Right cardiac atrium (tissue), 5 donors: ENCODE measurements at regions not wholly inside any gene's neighbourhood (a gene's known extent, or its start where the extent isn't known, plus 50 kb on each side); places are given as distances from the start of the nearest gene placed in this dataset.
"Not testable (repeated sequence)": the region's sequence is repeated elsewhere in the genome, so short reads cannot be mapped to it uniquely, and the experiment has no call there.

ENCODE experiments used
- ATAC-seq, 2 donors: fragments of 200-7000 bp; cut with Tn5 transposase; one replicate each; pipeline versions ENCODE4 v1.8.0 to v1.9.1; 2020; ENCODE audit warnings: moderate library complexity in 2 of 2, mild to moderate bottlenecking in 1 of 2
- DNase-seq, 3 donors: peaks; one replicate each; pipeline ENCODE4 v3.0.0-alpha.2; 2020
- H3K27ac ChIP-seq: one replicate; pipeline ENCODE4 v1.5.1; 2013; ENCODE audit warnings: mild to moderate bottlenecking, low read length, control low read depth, moderate library complexity
- H3K27me3 ChIP-seq: one replicate; pipeline ENCODE4 v1.6.1; 2013; ENCODE audit not compliant: control insufficient read depth, insufficient read depth
- H3K4me1 ChIP-seq: one replicate; pipeline ENCODE4 v1.6.1; 2013; ENCODE audit warnings: low read length; ENCODE audit not compliant: control insufficient read depth, insufficient read depth
- H3K4me3 ChIP-seq: one replicate; pipeline ENCODE4 v1.5.1; 2013; ENCODE audit warnings: low read length, control low read depth
- H3K9me3 ChIP-seq: one replicate; pipeline ENCODE4 v1.6.1; 2013; ENCODE audit warnings: low read length; ENCODE audit not compliant: control insufficient read depth
- WGBS: extraction: QIAGEN DNeasy Blood & Tissue Kit; methylation state at CpG from one replicate; pipeline ENCODE4 v1.1.7; 2013; 5-methylcytosine and 5-hydroxymethylcytosine counted together
- intact Hi-C, 4 donors: fragments of 100-400 bp; cut with DNase I; formaldehyde crosslinking; loops; one replicate each; pipeline versions ENCODE4 v1.11.0 to v1.14.0; 2022 to 2023
- donor health status: healthy with polysubstance abuse.
- donor health status: DM: no; HTN: yes; CAD: no.
- donor health status: DM: no; HTN: no; CAD: no.
- donor health status: DM: no; HTN: yes; CAD: no; lungs with severe emphysema.
- donor health status: DM: yes; HTN: yes; CAD: no.

DNA sequence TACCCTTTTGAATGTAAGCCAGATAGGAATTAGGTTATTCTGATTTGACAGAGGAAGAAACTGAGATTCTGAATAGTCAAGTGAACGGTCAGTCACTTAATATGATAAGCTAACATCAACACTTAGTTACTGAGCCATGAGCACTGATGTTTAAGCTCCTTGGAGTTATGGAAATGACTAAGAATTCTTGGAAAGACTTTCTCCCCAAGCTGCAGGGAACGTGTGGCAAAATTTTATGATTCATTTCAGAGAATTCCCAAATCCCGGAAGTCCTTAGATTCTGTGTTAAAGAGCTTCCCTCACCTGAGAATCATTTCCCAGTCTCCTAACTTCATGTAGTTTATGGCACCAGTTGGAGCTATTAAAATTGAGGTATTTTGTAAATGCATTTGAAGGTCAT, 330.9 kb downstream of the XPNPEP1 start:
- DNase-seq (no peak), ATAC-seq (no peak)
- no peaks in the 10 kb centered on the region for H3K27me3 ChIP-seq
- H3K9me3 ChIP-seq = no peaks in the 10 kb centered on the region
- intact Hi-C loops = no loop called here
- H3K4me1 ChIP-seq = no peaks in the 10 kb centered on the region
- WGBS = 64% methylated on average over 3 of the region's 3 CpGs
- H3K4me3 ChIP-seq = no peak overlapping the region
- H3K27ac ChIP-seq = no peak overlapping the region

- Histone ChIP-seq H3K27me3 (no peaks in the 10 kb centered on the region), H3K27ac (no peak overlapping the region), H3K4me1 (no peaks in the 10 kb centered on the region), H3K4me3 (no peak overlapping the region), H3K9me3 (no peaks in the 10 kb centered on the region)
- intact Hi-C loops = no loop called here
- ATAC-seq = no peak
- DNase-seq = no peak
- 52% methylated on average over 2 of the region's 2 CpGs for WGBS
Measured at GRCh38 chr10:109591601-109592000, 331.7 kb downstream of the XPNPEP1 start.

GRCh38 chr10:109588259-109588658, 335.1 kb downstream of the XPNPEP1 start:
- WGBS = 63% methylated on average over 3 of the region's 3 CpGs
- intact Hi-C loops = no loop called here
- Histone ChIP-seq H3K4me1 (no peaks in the 10 kb centered on the region), H3K27ac (no peak overlapping the region), H3K4me3 (no peak overlapping the region), H3K9me3 (no peaks in the 10 kb centered on the region), H3K27me3 (no peaks in the 10 kb centered on the region)
- DNase-seq = no peak
- no peak for ATAC-seq

DNA sequence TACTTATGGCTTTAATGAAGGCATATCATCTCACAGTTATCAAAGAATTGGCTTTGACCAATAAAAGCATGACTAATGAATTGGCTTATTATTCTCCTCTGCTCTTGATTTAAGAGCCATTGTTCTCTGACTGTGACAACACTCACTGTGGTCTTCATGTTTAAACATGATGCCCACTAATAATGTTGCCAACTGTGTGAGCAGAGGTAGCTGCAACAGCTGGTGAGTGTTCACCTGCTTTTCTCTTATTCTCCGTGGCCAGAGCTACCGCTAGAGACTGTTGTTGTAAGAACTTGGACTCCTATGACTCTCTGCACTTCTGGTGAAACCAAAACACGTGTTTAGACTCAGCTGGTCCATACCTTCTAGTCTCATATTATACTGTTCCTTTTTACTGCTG, 335.9 kb downstream of the XPNPEP1 start:
- intact Hi-C loops = no loop called here
- Histone ChIP-seq H3K27ac (no peak overlapping the region), H3K9me3 (no peaks in the 10 kb centered on the region), H3K27me3 (no peaks in the 10 kb centered on the region), H3K4me1 (no peaks in the 10 kb centered on the region), H3K4me3 (no peak overlapping the region)
- ATAC-seq = no peak
- DNase-seq = no peak
- WGBS = 75% methylated on average over 3 of the region's 3 CpGs

- Histone ChIP-seq H3K9me3 (no peaks in the 10 kb centered on the region), H3K4me1 (no peaks in the 10 kb centered on the region), H3K27ac (no peak overlapping the region), H3K27me3 (no peaks in the 10 kb centered on the region), H3K4me3 (no peak overlapping the region)
- DNase-seq (no peak), ATAC-seq (no peak)
- intact Hi-C loops = no loop called here
Measured at GRCh38 chr10:109556399-109556798, 366.9 kb downstream of the XPNPEP1 start.

DNA sequence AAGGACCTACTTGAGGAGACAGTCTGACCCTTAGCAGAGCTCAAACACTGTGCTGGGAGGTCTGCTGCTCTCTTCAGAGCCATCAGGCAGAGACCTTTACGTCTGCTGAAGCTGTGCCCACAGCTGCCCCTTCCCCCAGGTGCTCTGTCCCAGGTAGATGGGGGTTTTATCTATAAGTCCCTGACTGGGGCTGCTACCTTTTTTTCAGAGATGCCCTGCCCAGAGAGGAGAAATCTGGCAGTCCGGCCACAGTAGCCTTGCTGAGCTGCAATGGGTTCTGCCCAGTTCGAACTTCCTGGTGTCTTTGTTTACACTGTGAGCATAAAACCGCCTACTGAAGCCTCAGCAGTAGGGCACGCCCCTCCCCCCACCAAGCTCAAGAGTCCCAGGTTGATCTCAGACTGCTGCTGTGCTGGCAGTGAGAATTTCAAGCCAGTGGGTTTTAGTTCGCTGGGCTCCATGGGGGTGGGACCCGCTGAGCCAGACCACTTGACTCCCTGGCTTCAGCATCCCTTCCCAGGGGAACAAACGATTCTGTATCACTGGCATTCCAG, 381.2 kb downstream of the XPNPEP1 start:
- H3K4me3 ChIP-seq, H3K27ac ChIP-seq, intact Hi-C loops, H3K27me3 ChIP-seq, H3K4me1 ChIP-seq, ATAC-seq, H3K9me3 ChIP-seq, DNase-seq: not testable (repeated sequence)
- 54% methylated on average over 8 of the region's 8 CpGs for WGBS

DNA sequence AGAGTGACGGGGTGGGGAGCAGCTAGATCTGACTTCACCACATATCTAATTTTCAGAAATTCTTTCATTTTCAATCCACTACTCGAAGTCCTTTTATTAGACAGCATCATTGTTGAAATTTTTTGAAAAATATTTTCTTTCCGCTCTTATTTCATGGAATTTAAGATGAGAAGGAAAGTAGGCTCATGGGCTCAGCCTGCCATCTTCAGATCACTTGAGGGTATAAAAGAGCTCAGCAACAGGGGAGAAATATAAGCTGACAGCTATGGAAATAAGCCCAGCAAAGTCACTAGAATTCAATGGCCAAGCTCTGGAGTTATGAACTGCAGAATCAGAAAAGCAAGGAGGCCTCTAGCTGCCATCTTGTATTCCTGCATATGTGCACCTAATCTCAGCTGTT, 389.1 kb downstream of the XPNPEP1 start:
- Histone ChIP-seq H3K27me3 (no peaks in the 10 kb centered on the region), H3K4me1 (no peaks in the 10 kb centered on the region), H3K27ac (no peak overlapping the region), H3K4me3 (no peak overlapping the region), H3K9me3 (no peaks in the 10 kb centered on the region)
- ATAC-seq (no peak), DNase-seq (no peak)
- intact Hi-C loops = no loop called here
- WGBS = 66% methylated on average over 3 of the region's 3 CpGs

DNA sequence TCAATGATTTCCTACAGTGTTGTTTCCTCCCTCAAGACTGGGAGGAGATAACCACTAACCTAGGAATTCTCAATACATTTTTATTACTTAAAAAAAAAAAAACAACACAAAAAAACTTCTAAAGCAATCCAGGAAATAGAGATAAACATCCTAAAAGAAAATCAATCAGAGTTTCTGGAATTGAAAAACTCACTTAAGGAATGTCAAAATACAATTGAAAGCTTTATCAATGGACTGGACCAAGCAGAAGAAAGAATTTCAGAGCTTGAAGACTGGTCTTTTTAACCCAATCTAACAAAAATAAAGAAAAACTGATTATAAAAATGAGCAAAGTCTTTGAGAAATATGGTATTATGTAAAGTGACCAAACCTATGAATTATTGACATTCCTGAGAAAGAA, 394.1 kb downstream of the XPNPEP1 start:
- H3K27me3 ChIP-seq = no peaks in the 10 kb centered on the region
- intact Hi-C loops = no loop called here
- no peak for ATAC-seq
- no peak overlapping the region for H3K4me3 ChIP-seq
- H3K4me1 ChIP-seq = no peaks in the 10 kb centered on the region
- H3K9me3 ChIP-seq = peaks cover 3% of the 10 kb centered on the region
- DNase-seq = no peak
- no peak overlapping the region for H3K27ac ChIP-seq

- ATAC-seq = no peak
- Histone ChIP-seq H3K27me3 (no peaks in the 10 kb centered on the region), H3K27ac (no peak overlapping the region), H3K4me3 (no peak overlapping the region), H3K4me1 (no peaks in the 10 kb centered on the region), H3K9me3 (no peaks in the 10 kb centered on the region)
- WGBS = 61% methylated on average over 4 of the region's 4 CpGs
- no peak for DNase-seq
- intact Hi-C loops = no loop called here
Measured at GRCh38 chr10:109517748-109518147, 405.6 kb downstream of the XPNPEP1 start.

DNA sequence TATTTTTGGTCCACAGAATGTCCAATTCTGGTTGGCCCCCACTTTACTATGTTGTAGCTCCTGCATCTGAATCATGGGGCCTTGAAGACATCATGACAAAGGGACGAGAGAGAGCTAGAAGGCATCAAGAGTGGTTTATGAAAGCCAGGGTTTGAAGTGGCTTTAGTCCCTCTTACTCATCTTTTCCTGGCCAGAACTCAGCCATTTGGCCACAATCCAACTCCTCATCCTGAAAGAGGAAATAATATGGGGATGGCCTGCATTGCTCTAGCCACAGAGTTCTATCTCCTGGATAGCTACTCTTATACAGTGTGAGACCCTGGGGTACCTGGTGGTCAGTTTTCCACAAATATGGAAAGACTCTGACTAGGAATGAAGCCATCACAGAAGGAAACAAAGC, 418.9 kb downstream of the XPNPEP1 start:
- no peak overlapping the region for H3K27ac ChIP-seq

GRCh38 chr10:109487691-109488090, 435.6 kb downstream of the XPNPEP1 start:
- no peaks in the 10 kb centered on the region for H3K9me3 ChIP-seq

More for the DNA sequence above, 418.9 kb downstream of the XPNPEP1 start:
- H3K9me3 ChIP-seq = no peaks in the 10 kb centered on the region
- DNase-seq (no peak), ATAC-seq (no peak)
- no peaks in the 10 kb centered on the region for H3K27me3 ChIP-seq
- intact Hi-C loops = no loop called here
- 0% methylated on average over 1 of the region's 1 CpG for WGBS
- H3K4me1 ChIP-seq = no peaks in the 10 kb centered on the region
- H3K4me3 ChIP-seq = no peak overlapping the region

DNA sequence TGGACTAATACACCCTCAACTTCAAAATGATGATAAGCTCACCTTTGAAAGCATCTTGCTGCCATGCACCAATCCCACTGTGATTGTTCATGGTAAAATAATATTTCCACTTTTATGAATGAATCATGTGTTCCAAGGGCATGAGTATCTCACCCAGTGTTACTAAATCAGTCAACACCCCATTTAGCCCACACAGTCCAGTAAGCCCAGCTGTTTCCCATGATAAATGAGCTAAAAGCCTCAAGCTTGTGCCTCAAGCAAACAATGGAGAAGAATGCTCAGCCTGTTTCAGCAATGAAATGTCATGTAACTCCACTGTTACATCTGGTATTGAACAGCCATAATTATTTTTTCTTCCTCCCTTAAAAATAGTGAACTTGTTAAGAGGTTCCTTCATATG, 442.5 kb downstream of the XPNPEP1 start:
- no peak overlapping the region for H3K4me3 ChIP-seq
- intact Hi-C loops = no loop called here
- H3K9me3 ChIP-seq = no peaks in the 10 kb centered on the region
- H3K27ac ChIP-seq = no peak overlapping the region
- DNase-seq (no peak), ATAC-seq (no peak)
- H3K27me3 ChIP-seq = no peaks in the 10 kb centered on the region
- no peaks in the 10 kb centered on the region for H3K4me1 ChIP-seq

More at GRCh38 chr10:109487691-109488090, 435.6 kb downstream of the XPNPEP1 start:
- H3K27me3 ChIP-seq = no peaks in the 10 kb centered on the region
- DNase-seq (no peak), ATAC-seq (no peak)
- no peaks in the 10 kb centered on the region for H3K4me1 ChIP-seq
- 74% methylated on average over 4 of the region's 4 CpGs for WGBS
- H3K4me3 ChIP-seq = no peak overlapping the region
- no peak overlapping the region for H3K27ac ChIP-seq
- intact Hi-C loops = no loop called here
